ENCODE measurements at regions not wholly inside any gene's neighbourhood (a gene's known extent, or its start where the extent isn't known, plus 50 kb on each side); places are given as distances from the start of the nearest gene placed in this dataset.

GRCh38 chr2:100627330-100628300 lies 64.8 kb downstream of the PDCL3 start:
- DNase-seq (ENCODE audit: low spot score in 2 of 2), result no peak
- intact Hi-C loops (cut with DNase I), result loop anchor here (10.0 kb wide), 1 partner anchor 87 kb away; no protein-coding TSS in a partner anchor
- no peaks in the 10 kb centered on the region for H3K27me3 ChIP-seq
- TF ChIP-seq CTCF (IDR thresholded peaks at IDR 0.05), result no peak
- H3K4me1 ChIP-seq, result no peaks in the 10 kb centered on the region
- no peak overlapping the region for H3K27ac ChIP-seq
- H3K4me3 ChIP-seq, result no peak overlapping the region
- H3K36me3 ChIP-seq, result no peaks in the 10 kb centered on the region
- no peaks in the 10 kb centered on the region for H3K9me3 ChIP-seq

- Histone ChIP-seq H3K9me3 (no peaks in the 10 kb centered on the region), H3K36me3 (no peaks in the 10 kb centered on the region), H3K27me3 (no peaks in the 10 kb centered on the region), H3K4me1 (no peaks in the 10 kb centered on the region), H3K4me3 (no peak overlapping the region), H3K27ac (no peak overlapping the region)
- no peak for DNase-seq (ENCODE audit: low spot score in 2 of 2)
- intact Hi-C loops (cut with DNase I), result loop anchor here (10.0 kb wide), 1 partner anchor 86 kb away; no protein-coding TSS in a partner anchor
- no peak for TF ChIP-seq CTCF (IDR thresholded peaks at IDR 0.05)
Observed at GRCh38 chr2:100628506-100628905, 65.7 kb downstream of the PDCL3 start.

GRCh38 chr2:100629309-100629708 lies 66.5 kb downstream of the PDCL3 start:
- Histone ChIP-seq H3K27ac (no peak overlapping the region), H3K27me3 (no peaks in the 10 kb centered on the region), H3K4me1 (no peaks in the 10 kb centered on the region), H3K36me3 (no peaks in the 10 kb centered on the region), H3K4me3 (no peak overlapping the region), H3K9me3 (no peaks in the 10 kb centered on the region)
- TF ChIP-seq CTCF (IDR thresholded peaks at IDR 0.05), result no peak
- intact Hi-C loops (cut with DNase I), result loop anchor here (10.0 kb wide), 1 partner anchor 85 kb away; no protein-coding TSS in a partner anchor
- DNase-seq (ENCODE audit: low spot score in 2 of 2), result no peak

- Histone ChIP-seq H3K27me3 (no peaks in the 10 kb centered on the region), H3K36me3 (no peaks in the 10 kb centered on the region), H3K4me1 (no peaks in the 10 kb centered on the region), H3K9me3 (no peaks in the 10 kb centered on the region), H3K4me3 (no peak overlapping the region), H3K27ac (no peak overlapping the region)
- intact Hi-C loops (cut with DNase I), result no loop called here
- no peak for TF ChIP-seq CTCF (IDR thresholded peaks at IDR 0.05)
- no peak for DNase-seq (ENCODE audit: low spot score in 2 of 2)
Observed at GRCh38 chr2:100630473-100630977, 67.7 kb downstream of the PDCL3 start.

GRCh38 chr2:100632037-100632436 lies 69.2 kb downstream of the PDCL3 start:
- Histone ChIP-seq H3K4me3 (no peak overlapping the region), H3K9me3 (no peaks in the 10 kb centered on the region), H3K27me3 (no peaks in the 10 kb centered on the region), H3K36me3 (no peaks in the 10 kb centered on the region), H3K27ac (no peak overlapping the region), H3K4me1 (no peaks in the 10 kb centered on the region)
- intact Hi-C loops (cut with DNase I), result no loop called here
- TF ChIP-seq CTCF (IDR thresholded peaks at IDR 0.05), result no peak
- DNase-seq (ENCODE audit: low spot score in 2 of 2), result no peak
